B cell (primary cell): ENCODE measurements at regions not wholly inside any gene's neighbourhood (a gene's known extent, or its start where the extent isn't known, plus 50 kb on each side); places are given as distances from the start of the nearest gene placed in this dataset.

Experiments
- ATAC-seq: fragments of 200-7000 bp; cut with Tn5 transposase; one replicate; pipeline ENCODE4 v1.10.0; 2021; ENCODE audit warnings: low read depth, mild to moderate bottlenecking, moderate number of reproducible peaks, moderate library complexity
- CTCF ChIA-PET: fragments of 350-600 bp; sonication (Branson Sonifier 250); formaldehyde crosslinking; loops from one replicate; lab custom pipeline; 2021; ENCODE audit warnings: antibody characterized with exemption, inconsistent platforms; lab: Charles Lee
- POLR2A ChIA-PET: fragments of 350-600 bp; sonication (Branson Sonifier 250); formaldehyde crosslinking; loops from one replicate; lab custom pipeline; 2021; ENCODE audit warnings: antibody characterized with exemption; lab: Charles Lee
- DNase-seq: peaks from one replicate; pipeline ENCODE4 v3.0.0; 2013
- H2AFZ ChIP-seq: 2 replicates; pipeline ENCODE4 v1.6.1; 2012; ENCODE audit warnings: mild to moderate bottlenecking, low read depth, low read length; ENCODE audit not compliant: insufficient read depth, poor library complexity, severe bottlenecking
- H3K27ac ChIP-seq, 2 donors: 1 replicate in 1 of 2; 2 replicates in 1 of 2; pipeline ENCODE4 v1.5.1; 2012 to 2013; ENCODE audit warnings: low read length in 2 of 2, mild to moderate bottlenecking in 2 of 2, moderate library complexity in 1 of 2
- H3K27me3 ChIP-seq, 4 experiments: fragments of 200-600 bp in 1 of 4; sonication (generic) in 1 of 4; replicated peaks in 1 of 4; 1 replicate in 2 of 4; 2 replicates in 2 of 4; pipeline versions ENCODE4 v1.6.1 to v1.7.0; 2013 to 2016; ENCODE audit warnings: low read length in 3 of 4, mild to moderate bottlenecking in 2 of 4, mixed read lengths in 1 of 4, moderate library complexity in 1 of 4; ENCODE audit not compliant: insufficient read depth in 4 of 4, control insufficient read depth in 3 of 4; ENCODE audit errors: control extremely low read depth in 1 of 4
- H3K36me3 ChIP-seq, 2 experiments: replicated peaks in 1 of 2; 1 replicate in 1 of 2; 2 replicates in 1 of 2; pipeline versions ENCODE4 v1.6.1 to v1.7.1; 2013; ENCODE audit warnings: low read length in 1 of 2; ENCODE audit not compliant: insufficient read depth in 2 of 2, control insufficient read depth in 1 of 2; ENCODE audit errors: control extremely low read depth in 1 of 2, extremely low read depth in 1 of 2
- H3K4me1 ChIP-seq, 2 donors: fragments of 200-600 bp in 1 of 2; sonication (generic) in 1 of 2; 1 replicate in 1 of 2; 2 replicates in 1 of 2; pipeline versions ENCODE4 v1.5.1 to v1.6.1; 2013 to 2017; ENCODE audit warnings: low read length in 2 of 2; ENCODE audit not compliant: control insufficient read depth in 2 of 2, insufficient read depth in 2 of 2
- H3K4me2 ChIP-seq: replicated peaks from 2 replicates; pipeline ENCODE3; 2012; ENCODE audit warnings: mild to moderate bottlenecking, low read depth, low read length; ENCODE audit not compliant: poor library complexity, severe bottlenecking
- H3K4me3 ChIP-seq, 5 experiments: fragments of 200-600 bp in 1 of 5; sonication (generic) in 1 of 5; 1 replicate in 3 of 5; 2 replicates in 2 of 5; pipeline versions ENCODE4 v1.5.1 to v1.7.0; 2011 to 2016; ENCODE audit warnings: low read length in 4 of 5, mild to moderate bottlenecking in 4 of 5, low read depth in 2 of 5, control low read depth in 1 of 5, moderate library complexity in 1 of 5; ENCODE audit not compliant: insufficient read depth in 1 of 5; ENCODE audit errors: control extremely low read depth in 1 of 5, extremely low read depth in 1 of 5
- H3K79me2 ChIP-seq: fragments of 200-600 bp; sonication (generic); one replicate; pipeline ENCODE4 v1.6.0; 2016; ENCODE audit warnings: low read length; ENCODE audit not compliant: control insufficient read depth, insufficient read depth
- H3K9ac ChIP-seq: fragments of 200-600 bp; sonication (generic); 2 replicates; pipeline ENCODE4 v1.6.1; 2017; ENCODE audit warnings: mild to moderate bottlenecking, low read length, moderate library complexity
- H3K9me3 ChIP-seq, 3 donors: one replicate each; pipeline versions ENCODE4 v1.6.1 to v1.7.1; 2013; ENCODE audit warnings: low read length in 2 of 3; ENCODE audit not compliant: control insufficient read depth in 2 of 3, insufficient read depth in 1 of 3; ENCODE audit errors: control extremely low read depth in 1 of 3
- H4K20me1 ChIP-seq: 2 replicates; pipeline ENCODE4 v1.6.0; 2012; ENCODE audit warnings: mild to moderate bottlenecking, low read length; ENCODE audit not compliant: insufficient read depth, control insufficient read depth, poor library complexity, severe bottlenecking
- H3K27ac Mint-ChIP-seq: one replicate; pipeline ENCODE4 v1.8.0; 2021; ENCODE audit warnings: mixed read lengths
- H3K27me3 Mint-ChIP-seq: one replicate; pipeline ENCODE4 v1.8.0; 2021; ENCODE audit warnings: mixed read lengths
- H3K4me1 Mint-ChIP-seq: one replicate; pipeline ENCODE4 v1.8.0; 2021; ENCODE audit warnings: mixed read lengths
- H3K4me3 Mint-ChIP-seq: one replicate; pipeline ENCODE4 v1.8.0; 2021; ENCODE audit warnings: mixed read lengths
- H3K9me3 Mint-ChIP-seq: one replicate; pipeline ENCODE4 v1.8.0; 2022; ENCODE audit warnings: mixed read lengths; ENCODE audit not compliant: insufficient read depth
- CTCF ChIP-seq: fragments of 200-600 bp; IDR thresholded peaks from one replicate; pipeline ENCODE4 v1.8.0; 2022; ENCODE audit warnings: antibody characterized with exemption, mild to moderate bottlenecking
- EZH2 ChIP-seq: IDR thresholded peaks from 2 replicates; pipeline ENCODE4 v1.6.1; 2012; ENCODE audit warnings: borderline replicate concordance, low read depth, mild to moderate bottlenecking, moderate library complexity, low read length; ENCODE audit not compliant: insufficient read depth, poor library complexity, severe bottlenecking
- WGBS: methylation state at CpG from one replicate; pipeline ENCODE4 v1.1.5; 2013; ENCODE audit warnings: missing lambda C conversion rate; ENCODE audit not compliant: insufficient coverage; 5-methylcytosine and 5-hydroxymethylcytosine counted together
- intact Hi-C: fragments of 100-400 bp; cut with micrococcal nuclease; formaldehyde crosslinking; loops from one replicate; pipeline ENCODE4 v1.10.0; 2022

- no peaks in the 10 kb centered on the region for H3K36me3 ChIP-seq
- peaks cover 0 to 3% (median 0%) of the 10 kb centered on the region in 4 experiments for H3K27me3 ChIP-seq
- Mint-ChIP-seq H3K27me3 (peaks cover 10% of the 10 kb centered on the region), H3K27ac (no peak overlapping the region), H3K4me3 (no peak overlapping the region), H3K4me1 (no peaks in the 10 kb centered on the region), H3K9me3 (no peaks in the 10 kb centered on the region)
- CTCF ChIA-PET, result no interaction called here
- DNase-seq, result no peak
- ATAC-seq, result no peak
- intact Hi-C loops, result no loop called here
- WGBS, result 80% methylated on average over 13 of the region's 17 CpGs
- H3K27ac ChIP-seq, result no peak overlapping the region
- H3K9ac ChIP-seq, result no peak overlapping the region
- H4K20me1 ChIP-seq, result no peaks in the 10 kb centered on the region
- no peaks in the 10 kb centered on the region for H3K4me1 ChIP-seq
- no peak overlapping the region for H3K4me2 ChIP-seq
- no peak overlapping the region for H3K4me3 ChIP-seq
- no peaks in the 10 kb centered on the region for H3K79me2 ChIP-seq
- POLR2A ChIA-PET, result no interaction called here
- no peaks in the 10 kb centered on the region for H3K9me3 ChIP-seq
- TF ChIP-seq EZH2 (no peak), CTCF (no peak)
- H2AFZ ChIP-seq, result no peak overlapping the region
Observed at GRCh38 chr1:29783508-29784275, 547.4 kb downstream of the PTPRU start.

GRCh38 chr1:29782846-29783507 lies 546.7 kb downstream of the PTPRU start:
- Histone ChIP-seq H3K27me3 (peaks cover 0 to 3% (median 0%) of the 10 kb centered on the region in 4 experiments), H4K20me1 (no peaks in the 10 kb centered on the region), H3K36me3 (no peaks in the 10 kb centered on the region), H2AFZ (no peak overlapping the region), H3K4me1 (no peaks in the 10 kb centered on the region), H3K4me2 (no peak overlapping the region), H3K9ac (no peak overlapping the region), H3K9me3 (no peaks in the 10 kb centered on the region), H3K79me2 (no peaks in the 10 kb centered on the region), H3K4me3 (no peak overlapping the region), H3K27ac (no peak overlapping the region)
- TF ChIP-seq EZH2 (no peak), CTCF (no peak)
- intact Hi-C loops, result no loop called here
- Mint-ChIP-seq H3K27ac (no peak overlapping the region), H3K4me3 (no peak overlapping the region), H3K9me3 (no peaks in the 10 kb centered on the region), H3K27me3 (peaks cover 17% of the 10 kb centered on the region), H3K4me1 (no peaks in the 10 kb centered on the region)
- POLR2A ChIA-PET, result no interaction called here
- DNase-seq (no peak), ATAC-seq (no peak)
- CTCF ChIA-PET, result no interaction called here
- WGBS, result 75% methylated on average over 6 of the region's 6 CpGs
